NCI-H2227 (cell line): ENCODE measurements at regions not wholly inside any gene's neighbourhood (a gene's known extent, or its start where the extent isn't known, plus 50 kb on each side); places are given as distances from the start of the nearest gene placed in this dataset.
"Not testable (repeated sequence)": the region's sequence is repeated elsewhere in the genome, so short reads cannot be mapped to it uniquely, and the experiment has no call there.

Experiments used
- DNase-seq: peaks from one replicate; lab custom pipeline; 2025; ENCODE audit not compliant: unreplicated experiment; lab: John Stamatoyannopoulos, UW

GRCh38 chr12:67533159-67533558 lies 115.4 kb upstream of the DYRK2 start:
- DNase-seq = no peak

- no peak for DNase-seq
Measured at GRCh38 chr12:67534046-67534445, 114.5 kb upstream of the DYRK2 start.

GRCh38 chr12:67534681-67535080 lies 113.9 kb upstream of the DYRK2 start:
- DNase-seq = no peak

GRCh38 chr12:67535176-67535575 lies 113.4 kb upstream of the DYRK2 start:
- DNase-seq = no peak

- DNase-seq = no peak
Measured at GRCh38 chr12:67535971-67536370, 112.6 kb upstream of the DYRK2 start.

GRCh38 chr12:67539329-67539728 lies 109.2 kb upstream of the DYRK2 start:
- DNase-seq = no peak

GRCh38 chr12:67539946-67540345 lies 108.6 kb upstream of the DYRK2 start:
- no peak for DNase-seq

GRCh38 chr12:67540920-67541624 lies 107.5 kb upstream of the DYRK2 start:
- no peak for DNase-seq

- peak; percentile 11 for DNase-seq
Measured at GRCh38 chr12:67541625-67541991, 106.9 kb upstream of the DYRK2 start.

- no peak for DNase-seq
Measured at GRCh38 chr12:67543021-67543770, 105.3 kb upstream of the DYRK2 start.

- DNase-seq = no peak
Measured at GRCh38 chr12:67545298-67545697, 103.2 kb upstream of the DYRK2 start.

GRCh38 chr12:67546746-67547145 lies 101.8 kb upstream of the DYRK2 start:
- peak; percentile 7 for DNase-seq

- DNase-seq = not testable (repeated sequence)
Measured at GRCh38 chr12:67555075-67555717, 93.3 kb upstream of the DYRK2 start.

GRCh38 chr12:67558775-67559174 lies 89.8 kb upstream of the DYRK2 start:
- no peak for DNase-seq

GRCh38 chr12:67559751-67560150 lies 88.8 kb upstream of the DYRK2 start:
- no peak for DNase-seq

GRCh38 chr12:67562513-67563287 lies 85.8 kb upstream of the DYRK2 start:
- peak; percentile 11 for DNase-seq

GRCh38 chr12:67568055-67568454 lies 80.5 kb upstream of the DYRK2 start:
- DNase-seq = no peak

GRCh38 chr12:67572492-67572891 lies 76.1 kb upstream of the DYRK2 start:
- DNase-seq = no peak

GRCh38 chr12:67573566-67573965 lies 75.0 kb upstream of the DYRK2 start:
- DNase-seq = no peak

GRCh38 chr12:67578976-67579661 lies 69.4 kb upstream of the DYRK2 start:
- no peak for DNase-seq

- no peak for DNase-seq
Measured at GRCh38 chr12:67579662-67580003, 68.9 kb upstream of the DYRK2 start.
